ENCODE measurements at regions not wholly inside any gene's neighbourhood (a gene's known extent, or its start where the extent isn't known, plus 50 kb on each side); places are given as distances from the start of the nearest gene placed in this dataset.

DNA sequence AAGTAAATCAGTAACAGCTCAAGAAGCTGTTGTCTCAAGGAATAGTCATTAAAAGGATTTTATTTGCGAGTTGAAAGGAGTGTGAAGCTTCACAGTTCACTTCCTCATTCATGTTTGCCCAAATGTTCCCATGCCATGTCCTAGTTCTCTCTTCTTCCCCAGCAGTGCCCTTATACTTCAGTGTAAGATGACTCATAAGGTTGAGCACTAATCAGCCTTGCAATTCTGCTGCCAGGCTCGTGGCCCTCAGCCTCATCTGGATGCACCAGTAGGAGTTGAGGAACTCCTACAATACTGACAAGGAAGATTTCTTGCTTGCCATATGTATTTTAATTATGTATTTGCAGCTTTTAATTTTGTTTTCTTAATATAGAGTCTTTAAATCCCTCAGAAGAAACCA is 1980.4 kb downstream of the SUCLG1 start:
- intact Hi-C loops (cut with DNase I; ENCODE audit: low total_unique reads), result no loop called here
- Histone ChIP-seq H3K4me1 (no peaks in the 10 kb centered on the region), H3K4me3 (no peak overlapping the region), H3K9me3 (no peaks in the 10 kb centered on the region), H3K27ac (no peak overlapping the region), H3K27me3 (no peaks in the 10 kb centered on the region), H3K36me3 (no peaks in the 10 kb centered on the region)
- no peak for DNase-seq (ENCODE audit: low spot score in 2 of 2)
- TF ChIP-seq POLR2A (IDR thresholded peaks at IDR 0.05) (no peak), POLR2AphosphoS5 (IDR thresholded peaks at IDR 0.05) (no peak)
- TF ChIP-seq, protein P1, sequence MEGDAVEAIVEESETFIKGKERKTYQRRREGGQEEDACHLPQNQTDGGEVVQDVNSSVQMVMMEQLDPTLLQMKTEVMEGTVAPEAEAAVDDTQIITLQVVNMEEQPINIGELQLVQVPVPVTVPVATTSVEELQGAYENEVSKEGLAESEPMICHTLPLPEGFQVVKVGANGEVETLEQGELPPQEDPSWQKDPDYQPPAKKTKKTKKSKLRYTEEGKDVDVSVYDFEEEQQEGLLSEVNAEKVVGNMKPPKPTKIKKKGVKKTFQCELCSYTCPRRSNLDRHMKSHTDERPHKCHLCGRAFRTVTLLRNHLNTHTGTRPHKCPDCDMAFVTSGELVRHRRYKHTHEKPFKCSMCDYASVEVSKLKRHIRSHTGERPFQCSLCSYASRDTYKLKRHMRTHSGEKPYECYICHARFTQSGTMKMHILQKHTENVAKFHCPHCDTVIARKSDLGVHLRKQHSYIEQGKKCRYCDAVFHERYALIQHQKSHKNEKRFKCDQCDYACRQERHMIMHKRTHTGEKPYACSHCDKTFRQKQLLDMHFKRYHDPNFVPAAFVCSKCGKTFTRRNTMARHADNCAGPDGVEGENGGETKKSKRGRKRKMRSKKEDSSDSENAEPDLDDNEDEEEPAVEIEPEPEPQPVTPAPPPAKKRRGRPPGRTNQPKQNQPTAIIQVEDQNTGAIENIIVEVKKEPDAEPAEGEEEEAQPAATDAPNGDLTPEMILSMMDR (IDR thresholded peaks at IDR 0.05), result no peak

DNA sequence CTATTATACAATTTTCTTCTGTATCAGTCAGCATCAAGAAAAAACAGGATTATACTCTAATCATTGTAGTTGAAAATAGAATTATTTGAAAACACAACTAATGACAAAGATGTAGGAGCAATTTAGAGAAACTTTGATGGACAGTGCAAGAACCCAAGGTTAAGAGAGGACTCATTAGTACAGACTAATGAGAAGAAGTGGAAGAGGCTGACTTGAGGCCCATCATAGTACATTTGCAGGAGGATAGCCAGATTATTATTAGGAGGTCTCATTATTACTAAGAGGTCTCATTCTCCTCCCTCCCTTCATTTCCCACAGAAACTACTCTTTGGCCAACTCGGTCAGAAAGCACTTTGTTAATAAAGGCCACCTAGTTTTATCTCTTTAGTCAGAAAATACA is 1983.0 kb downstream of the SUCLG1 start:
- Histone ChIP-seq H3K27me3 (no peaks in the 10 kb centered on the region), H3K27ac (no peak overlapping the region), H3K36me3 (no peaks in the 10 kb centered on the region), H3K4me1 (no peaks in the 10 kb centered on the region), H3K9me3 (no peaks in the 10 kb centered on the region), H3K4me3 (no peak overlapping the region)
- TF ChIP-seq, protein P1 (IDR thresholded peaks at IDR 0.05), result no peak
- TF ChIP-seq POLR2AphosphoS5 (IDR thresholded peaks at IDR 0.05), result no peak
- TF ChIP-seq POLR2A (IDR thresholded peaks at IDR 0.05), result no peak
- intact Hi-C loops (cut with DNase I; ENCODE audit: low total_unique reads), result no loop called here
- no peak for DNase-seq (ENCODE audit: low spot score in 2 of 2)

DNA sequence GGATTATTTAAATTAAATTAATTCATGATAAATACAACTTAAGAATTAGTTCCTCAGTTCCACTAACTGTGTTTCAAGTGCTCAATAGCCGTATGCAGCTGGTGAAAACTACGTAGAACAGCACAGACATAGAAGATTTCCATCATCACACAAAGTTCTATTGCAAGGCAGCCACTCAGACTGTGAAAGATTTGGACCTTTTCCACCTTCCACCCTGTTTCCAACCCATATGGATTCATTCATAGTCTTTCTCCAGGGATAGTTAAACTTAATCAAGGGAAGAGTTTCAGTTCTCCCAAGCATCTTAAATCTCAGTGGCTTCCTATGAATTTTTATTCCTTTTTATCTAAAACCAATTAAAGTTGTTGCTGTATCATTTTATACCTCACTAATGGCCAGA is 2030.8 kb downstream of the SUCLG1 start:
- TF ChIP-seq POLR2AphosphoS5 (IDR thresholded peaks at IDR 0.05), result no peak
- TF ChIP-seq, protein P1 (IDR thresholded peaks at IDR 0.05), result no peak
- TF ChIP-seq POLR2A (IDR thresholded peaks at IDR 0.05), result no peak
- H3K36me3 ChIP-seq, result no peaks in the 10 kb centered on the region

DNA sequence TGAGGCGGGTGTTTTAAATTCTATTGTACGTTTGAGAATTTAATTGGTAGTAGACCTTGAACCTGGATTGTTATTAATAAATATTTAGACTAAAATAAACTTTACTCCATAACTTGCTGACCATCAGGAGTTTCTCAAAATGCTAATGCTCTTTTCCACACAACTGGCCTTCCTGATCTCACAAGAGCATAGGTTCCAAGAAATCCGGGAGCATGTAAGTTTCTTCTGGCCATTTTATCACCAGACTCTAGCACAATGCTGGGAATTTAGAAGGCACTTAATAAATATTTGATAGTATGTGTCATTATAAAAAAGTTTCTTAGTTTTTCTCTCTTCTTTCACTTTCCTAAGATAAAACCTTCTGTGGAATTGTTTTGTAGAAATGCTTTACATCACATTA is 2047.1 kb downstream of the SUCLG1 start:
- H3K9me3 ChIP-seq, result peaks cover 0 to 9% of the 10 kb centered on the region in 2 donors
- H3K4me1 ChIP-seq, result no peaks in the 10 kb centered on the region
- no peaks in the 10 kb centered on the region for H3K36me3 ChIP-seq
- H3K27me3 ChIP-seq, result no peaks in the 10 kb centered on the region
- no peak overlapping the region for H3K4me3 ChIP-seq
- DNase-seq (ENCODE audit: low spot score in 2 of 2), result no peak
- TF ChIP-seq POLR2A (IDR thresholded peaks at IDR 0.05) (no peak), POLR2AphosphoS5 (IDR thresholded peaks at IDR 0.05) (no peak)
- TF ChIP-seq, protein P1 (IDR thresholded peaks at IDR 0.05), result no peak
- intact Hi-C loops (cut with DNase I; ENCODE audit: low total_unique reads), result no loop called here
- no peak overlapping the region for H3K27ac ChIP-seq

More for the DNA sequence above, 2030.8 kb downstream of the SUCLG1 start:
- intact Hi-C loops (cut with DNase I; ENCODE audit: low total_unique reads), result loop anchor here (10.0 kb wide), 1 partner anchor 497 kb away; no protein-coding TSS in a partner anchor
- Histone ChIP-seq H3K4me1 (no peaks in the 10 kb centered on the region), H3K27me3 (no peaks in the 10 kb centered on the region), H3K9me3 (no peaks in the 10 kb centered on the region), H3K4me3 (no peak overlapping the region), H3K27ac (no peak overlapping the region)
- DNase-seq (ENCODE audit: low spot score in 2 of 2), result no peak

DNA sequence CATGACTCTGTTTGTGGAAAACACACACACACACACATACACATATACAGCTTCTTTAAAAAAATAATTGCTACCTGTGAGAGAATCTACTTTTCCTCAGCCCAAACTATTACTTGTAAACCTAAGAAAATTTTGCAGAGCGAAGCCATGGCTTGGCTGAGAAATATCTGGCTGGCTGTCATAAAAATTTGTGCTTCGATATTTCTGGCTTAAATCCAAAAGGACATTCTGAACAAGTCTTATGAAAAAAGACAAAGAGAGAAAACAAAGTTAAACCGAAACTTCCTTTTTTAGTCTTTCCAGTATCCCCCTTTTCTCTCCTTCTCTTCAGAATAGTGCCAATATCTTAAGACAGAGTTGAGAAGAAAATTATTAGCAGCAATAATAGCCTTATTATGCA is 2048.0 kb downstream of the SUCLG1 start:
- H3K4me3 ChIP-seq, result no peak overlapping the region
- H3K27me3 ChIP-seq, result no peaks in the 10 kb centered on the region
- TF ChIP-seq POLR2AphosphoS5 (IDR thresholded peaks at IDR 0.05) (no peak), POLR2A (IDR thresholded peaks at IDR 0.05) (no peak)
- TF ChIP-seq, protein P1 (IDR thresholded peaks at IDR 0.05), result no peak
- no peaks in the 10 kb centered on the region for H3K36me3 ChIP-seq
- H3K4me1 ChIP-seq, result no peaks in the 10 kb centered on the region
- H3K27ac ChIP-seq, result no peak overlapping the region
- intact Hi-C loops (cut with DNase I; ENCODE audit: low total_unique reads), result no loop called here
- no peak for DNase-seq (ENCODE audit: low spot score in 2 of 2)
- peaks cover 0 to 9% of the 10 kb centered on the region in 2 donors for H3K9me3 ChIP-seq

Measured in breast epithelium (tissue), 4 donors.